AG04450 (cell line): ENCODE measurements at regions not wholly inside any gene's neighbourhood (a gene's known extent, or its start where the extent isn't known, plus 50 kb on each side); places are given as distances from the start of the nearest gene placed in this dataset.
"Not testable (repeated sequence)": the region's sequence is repeated elsewhere in the genome, so short reads cannot be mapped to it uniquely, and the experiment has no call there.

ENCODE experiments used
- CTCF ChIA-PET: fragments of 300-600, 350-600 bp; formaldehyde crosslinking; extraction: SDS; loops from one replicate; lab custom pipeline; 2022; ENCODE audit warnings: antibody characterized with exemption, inconsistent platforms; lab: Charles Lee
- POLR2A ChIA-PET: fragments of 350-600 bp; formaldehyde crosslinking; extraction: SDS; loops from one replicate; lab custom pipeline; 2021; ENCODE audit warnings: antibody characterized with exemption, inconsistent platforms; lab: Yijun Ruan, JAX
- DNase-seq: peaks from one replicate; pipeline ENCODE4 v3.0.0-alpha.2; 2011; ENCODE audit warnings: low read depth, low spot score
- H3K27ac ChIP-seq: one replicate; pipeline ENCODE4 v1.5.1; 2012; ENCODE audit warnings: low read depth, low read length, control low read depth
- H3K27me3 ChIP-seq: one replicate; pipeline ENCODE4 v1.6.0; 2012; ENCODE audit warnings: low read length; ENCODE audit not compliant: control insufficient read depth, insufficient read depth
- H3K4me3 ChIP-seq: 2 replicates; pipeline ENCODE4 v1.5.1; 2011; ENCODE audit warnings: mild to moderate bottlenecking, low read depth, low read length, control low read depth
- H3K9me3 ChIP-seq: 2 replicates; pipeline ENCODE4 v1.5.1; 2012; ENCODE audit warnings: low read length; ENCODE audit not compliant: control insufficient read depth, insufficient read depth
- CTCF ChIP-seq: IDR thresholded peaks from 2 replicates; pipeline ENCODE4 v1.5.1; 2011; ENCODE audit warnings: low read depth, low read length, control low read depth, inconsistent platforms

DNA sequence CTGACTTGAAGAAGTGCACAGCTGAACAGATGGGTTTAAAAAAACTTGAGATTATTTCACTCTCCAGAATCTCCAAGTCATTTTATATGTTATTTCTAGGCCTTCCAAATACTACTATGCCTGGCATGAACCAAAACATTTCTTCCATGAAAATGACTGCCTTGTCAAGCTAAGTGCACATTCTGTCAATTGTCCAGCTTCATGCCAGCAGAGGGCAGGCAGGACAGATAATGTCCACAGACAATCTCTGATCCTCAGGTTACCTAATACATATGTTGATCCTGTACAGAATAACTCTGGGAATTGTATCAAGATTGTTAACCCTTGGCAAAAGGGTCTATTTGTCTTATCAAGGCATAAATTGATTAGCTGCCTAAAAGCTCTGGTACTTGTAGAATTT, 229.5 kb downstream of the AASDHPPT start:
- ChIA-PET POLR2A (no interaction called here), CTCF (interaction anchor here (0.6 to 2.7 kb wide), 6 partner anchors 13 to 278 kb away, joined by 3 to 18 read pairs (median 4); no protein-coding TSS in a partner anchor)
- no peak for DNase-seq
- no peak overlapping the region for H3K4me3 ChIP-seq
- peak; percentile 26; the same call in 1 of the 2 replicates for TF ChIP-seq CTCF
- H3K27ac ChIP-seq, result no peak overlapping the region
- H3K9me3 ChIP-seq, result peaks cover 5% of the 10 kb centered on the region; the same call in 1 of the 2 replicates
- H3K27me3 ChIP-seq, result no peaks in the 10 kb centered on the region

DNA sequence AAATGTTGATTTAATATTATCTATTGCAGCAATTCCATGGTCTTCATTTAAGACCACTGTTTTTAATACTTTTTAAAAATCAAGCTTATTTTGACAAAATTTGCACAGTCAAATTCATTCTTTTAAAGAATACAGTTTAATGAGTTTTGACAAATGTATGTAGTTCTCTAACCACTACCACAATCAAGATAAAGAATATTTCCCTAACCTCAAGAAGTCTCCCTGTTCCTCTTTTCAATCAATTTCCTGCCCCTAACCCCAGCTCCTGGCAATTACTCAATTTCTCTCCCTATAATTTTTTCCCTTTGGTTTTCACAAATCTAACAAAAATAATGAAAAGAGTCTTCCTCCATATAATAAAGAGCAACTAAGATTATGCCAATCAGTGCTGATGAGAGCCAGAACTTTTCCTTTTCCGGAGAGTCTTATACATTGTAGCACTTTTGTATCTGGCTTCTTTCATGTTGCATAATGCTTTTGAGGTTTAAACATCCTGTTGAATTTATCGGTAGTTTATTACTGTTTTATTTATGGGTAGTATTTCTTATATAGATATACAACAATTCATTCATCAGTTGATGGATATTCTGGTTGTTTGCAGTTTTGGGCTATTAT, 231.7 kb downstream of the AASDHPPT start:
- no peaks in the 10 kb centered on the region for H3K27me3 ChIP-seq
- CTCF ChIA-PET, result interaction anchor here (2.7 kb wide), 1 partner anchor 10 kb away, joined by 18 read pairs; no protein-coding TSS in a partner anchor

GRCh38 chr11:106311531-106312230, 234.2 kb downstream of the AASDHPPT start:
- POLR2A ChIA-PET, result no interaction called here
- Histone ChIP-seq H3K4me3 (no peak overlapping the region), H3K9me3 (no peaks in the 10 kb centered on the region), H3K27me3 (no peaks in the 10 kb centered on the region), H3K27ac (no peak overlapping the region)
- CTCF ChIA-PET, result interaction anchor here (1.3 kb wide), 1 partner anchor 8 kb away, joined by 5 read pairs; no protein-coding TSS in a partner anchor
- no peak for DNase-seq
- TF ChIP-seq CTCF, result no peak

More for the DNA sequence above, 231.7 kb downstream of the AASDHPPT start:
- POLR2A ChIA-PET, result no interaction called here
- Histone ChIP-seq H3K4me3 (no peak overlapping the region), H3K27ac (no peak overlapping the region), H3K9me3 (no peaks in the 10 kb centered on the region)
- no peak for TF ChIP-seq CTCF
- no peak for DNase-seq

- DNase-seq, CTCF ChIA-PET, POLR2A ChIA-PET, H3K27ac ChIP-seq, H3K27me3 ChIP-seq, H3K4me3 ChIP-seq, H3K9me3 ChIP-seq: not testable (repeated sequence)
Measured at GRCh38 chr11:106317208-106317773, 239.8 kb downstream of the AASDHPPT start.

DNA sequence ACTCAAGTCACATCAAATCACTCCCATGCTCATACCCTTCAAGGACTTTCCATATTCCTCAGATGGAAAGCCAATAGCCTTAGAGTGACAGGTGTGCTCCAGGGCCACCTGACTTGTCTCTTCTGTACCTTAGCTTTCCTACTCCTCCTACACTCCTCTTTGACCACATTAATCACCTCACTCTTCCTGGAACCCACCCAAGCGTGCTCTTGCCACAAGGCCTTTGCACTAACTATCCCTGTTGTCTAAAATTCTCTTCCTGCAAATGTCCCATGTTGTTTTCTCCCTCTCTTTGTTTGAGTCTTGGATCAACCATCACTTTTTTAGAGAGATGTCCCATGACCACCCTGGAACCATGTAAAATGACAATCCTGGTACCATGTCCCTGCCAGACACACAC, 244.1 kb downstream of the AASDHPPT start:
- no peak for TF ChIP-seq CTCF
- no peaks in the 10 kb centered on the region for H3K27me3 ChIP-seq
- H3K9me3 ChIP-seq, result peaks cover 2% of the 10 kb centered on the region; the same call in 1 of the 2 replicates
- no peak overlapping the region for H3K27ac ChIP-seq
- no peak overlapping the region for H3K4me3 ChIP-seq
- CTCF ChIA-PET, result no interaction called here
- DNase-seq, result no peak
- POLR2A ChIA-PET, result no interaction called here
